Cardiac muscle cell (in vitro differentiated cells and primary cell): ENCODE measurements at regions not wholly inside any gene's neighbourhood (a gene's known extent, or its start where the extent isn't known, plus 50 kb on each side); places are given as distances from the start of the nearest gene placed in this dataset.

Experiments used
- DNase-seq, 2 donors: peaks; one replicate each; pipeline versions ENCODE4 v3.0.0 to v3.0.0-alpha.2; 2010 to 2017; ENCODE audit warnings: low read depth in 1 of 2, low spot score in 1 of 2
- H3K27ac ChIP-seq: fragments of 200-600 bp; sonication (generic); 2 replicates; pipeline ENCODE4 v1.5.1; 2016
- H3K27me3 ChIP-seq: fragments of 200-600 bp; sonication (generic); 2 replicates; pipeline ENCODE4 v1.6.0; 2016; ENCODE audit warnings: control low read depth
- H3K36me3 ChIP-seq: fragments of 200-600 bp; sonication (generic); 2 replicates; pipeline ENCODE4 v1.5.1; 2016; ENCODE audit warnings: control low read depth
- H3K4me1 ChIP-seq: fragments of 200-600 bp; sonication (generic); 2 replicates; pipeline ENCODE4 v1.8.1; 2017; ENCODE audit warnings: low read depth, mild to moderate bottlenecking, mixed run types
- H3K4me3 ChIP-seq: fragments of 200-600 bp; sonication (generic); 2 replicates; pipeline ENCODE4 v1.5.1; 2016; ENCODE audit warnings: mild to moderate bottlenecking
- H3K9me3 ChIP-seq: fragments of 200-600 bp; sonication (generic); 2 replicates; pipeline ENCODE4 v1.5.1; 2017; ENCODE audit warnings: low read depth, mild to moderate bottlenecking, control low read depth
- CTCF ChIP-seq: IDR thresholded peaks from 2 replicates; pipeline ENCODE4 v1.5.1; 2012; ENCODE audit warnings: low read depth, mild to moderate bottlenecking, low read length

- no peak for DNase-seq
- no peaks in the 10 kb centered on the region for H3K36me3 ChIP-seq
- no peaks in the 10 kb centered on the region for H3K4me1 ChIP-seq
- no peak for TF ChIP-seq CTCF
- no peak overlapping the region for H3K27ac ChIP-seq
- H3K9me3 ChIP-seq: no peaks in the 10 kb centered on the region
- no peak overlapping the region for H3K4me3 ChIP-seq
- H3K27me3 ChIP-seq: no peaks in the 10 kb centered on the region
Observed at GRCh38 chr11:106496677-106497076, 419.2 kb downstream of the AASDHPPT start.

GRCh38 chr11:106497321-106497720 lies 419.9 kb downstream of the AASDHPPT start:
- Histone ChIP-seq H3K27me3 (no peaks in the 10 kb centered on the region), H3K9me3 (no peaks in the 10 kb centered on the region), H3K36me3 (no peaks in the 10 kb centered on the region), H3K4me1 (no peaks in the 10 kb centered on the region), H3K4me3 (no peak overlapping the region), H3K27ac (no peak overlapping the region)
- TF ChIP-seq CTCF: no peak
- DNase-seq: no peak

GRCh38 chr11:106497822-106498221 lies 420.4 kb downstream of the AASDHPPT start:
- no peaks in the 10 kb centered on the region for H3K27me3 ChIP-seq
- DNase-seq: no peak

GRCh38 chr11:106503901-106504300 lies 426.4 kb downstream of the AASDHPPT start:
- no peaks in the 10 kb centered on the region for H3K27me3 ChIP-seq
- H3K4me3 ChIP-seq: no peak overlapping the region
- no peaks in the 10 kb centered on the region for H3K36me3 ChIP-seq
- TF ChIP-seq CTCF: no peak
- H3K27ac ChIP-seq: no peak overlapping the region
- H3K4me1 ChIP-seq: no peaks in the 10 kb centered on the region
- peak in 1 of 2 donors; percentile 24 for DNase-seq
- H3K9me3 ChIP-seq: peaks cover 7% of the 10 kb centered on the region

More at GRCh38 chr11:106497822-106498221, 420.4 kb downstream of the AASDHPPT start:
- no peaks in the 10 kb centered on the region for H3K9me3 ChIP-seq
- TF ChIP-seq CTCF: no peak
- H3K4me3 ChIP-seq: no peak overlapping the region
- H3K4me1 ChIP-seq: no peaks in the 10 kb centered on the region
- no peaks in the 10 kb centered on the region for H3K36me3 ChIP-seq
- H3K27ac ChIP-seq: no peak overlapping the region

GRCh38 chr11:106507645-106508306 lies 430.3 kb downstream of the AASDHPPT start:
- TF ChIP-seq CTCF: no peak
- no peak for DNase-seq
- H3K27me3 ChIP-seq: no peaks in the 10 kb centered on the region
- no peak overlapping the region for H3K27ac ChIP-seq
- H3K9me3 ChIP-seq: peaks cover 7% of the 10 kb centered on the region
- H3K4me1 ChIP-seq: no peaks in the 10 kb centered on the region
- no peak overlapping the region for H3K4me3 ChIP-seq
- H3K36me3 ChIP-seq: no peaks in the 10 kb centered on the region
